PC-9 (cell line): ENCODE measurements at regions not wholly inside any gene's neighbourhood (a gene's known extent, or its start where the extent isn't known, plus 50 kb on each side); places are given as distances from the start of the nearest gene placed in this dataset.

Experiments
- BruUV-seq: library from RNA; stranded (reverse); fragments of 400-500 nt; replicated peaks from 2 replicates; lab custom pipeline; 2021; lab: Mats Ljungman, UMichigan
- CTCF ChIA-PET: fragments of 300-600 bp; sonication (Branson Sonifier 250); formaldehyde crosslinking; loops from one replicate; lab custom pipeline; 2022; ENCODE audit warnings: antibody characterized with exemption; lab: Charles Lee
- POLR2A ChIA-PET: fragments of 300-600 bp; sonication (Branson Sonifier 250); formaldehyde crosslinking; loops from one replicate; lab custom pipeline; 2022; ENCODE audit warnings: antibody characterized with exemption; ENCODE audit not compliant: unreplicated experiment; lab: Charles Lee
- DNase-seq, 2 experiments: peaks; one replicate each; pipeline versions ENCODE4 v3.0.0 to v3.0.0-alpha.2; 2015 to 2022; ENCODE audit warnings: mixed read lengths in 1 of 2
- H2AFZ ChIP-seq: fragments of 200-600 bp; sonication (generic); 2 replicates; pipeline ENCODE4 v1.8.1; 2017; ENCODE audit warnings: antibody characterized with exemption
- H3F3A ChIP-seq: fragments of 200-600 bp; sonication (generic); 2 replicates; pipeline ENCODE4 v1.8.1; 2017; ENCODE audit warnings: antibody characterized with exemption, mild to moderate bottlenecking, low read depth; ENCODE audit not compliant: insufficient read depth
- H3K27ac ChIP-seq: fragments of 200-600 bp; sonication (generic); 2 replicates; pipeline ENCODE4 v1.6.1; 2016; ENCODE audit warnings: mixed run types
- H3K27me3 ChIP-seq: fragments of 200-600 bp; sonication (generic); 2 replicates; pipeline ENCODE4 v1.6.1; 2016; ENCODE audit warnings: low read depth, mixed run types; ENCODE audit not compliant: insufficient read depth
- H3K36me3 ChIP-seq: fragments of 200-600 bp; sonication (generic); 2 replicates; pipeline ENCODE4 v1.6.1; 2016; ENCODE audit warnings: low read depth, mixed run types
- H3K4me1 ChIP-seq: fragments of 200-600 bp; sonication (generic); replicated peaks from 2 replicates; pipeline ENCODE4 v1.6.1; 2016; ENCODE audit warnings: mixed run types; ENCODE audit not compliant: insufficient read depth
- H3K4me2 ChIP-seq: fragments of 200-600 bp; sonication (generic); 2 replicates; pipeline ENCODE4 v1.6.1; 2017; ENCODE audit warnings: mixed run types
- H3K4me3 ChIP-seq: fragments of 200-600 bp; sonication (generic); 2 replicates; pipeline ENCODE4 v1.6.1; 2016; ENCODE audit warnings: mixed run types
- H3K79me2 ChIP-seq: fragments of 200-600 bp; sonication (generic); 2 replicates; pipeline ENCODE4 v1.6.1; 2017; ENCODE audit warnings: low read depth, mixed run types
- H3K9me2 ChIP-seq: fragments of 200-600 bp; sonication (generic); 2 replicates; pipeline ENCODE4 v1.8.1; 2017; ENCODE audit warnings: mild to moderate bottlenecking; ENCODE audit not compliant: insufficient read depth
- H3K9me3 ChIP-seq: fragments of 200-600 bp; sonication (generic); 2 replicates; pipeline ENCODE4 v1.8.1; 2016; ENCODE audit warnings: low read depth; ENCODE audit not compliant: insufficient read depth
- H4K20me1 ChIP-seq: fragments of 200-600 bp; sonication (generic); 2 replicates; pipeline ENCODE4 v1.8.1; 2017; ENCODE audit not compliant: insufficient read depth
- CTCF ChIP-seq: fragments of 200-600 bp; sonication (generic); conservative IDR thresholded peaks from 2 replicates; pipeline ENCODE4 v1.6.1; 2017; ENCODE audit warnings: mixed run types, antibody characterized with exemption, mild to moderate bottlenecking, moderate library complexity
- EZH2 ChIP-seq: fragments of 200-600 bp; sonication (generic); IDR thresholded peaks from 2 replicates; pipeline ENCODE4 v1.8.0; 2017; ENCODE audit warnings: antibody characterized with exemption, low read depth
- intact Hi-C: fragments of 100-400 bp; cut with micrococcal nuclease; formaldehyde crosslinking; loops from one replicate; pipeline ENCODE4 v1.10.0; 2022; ENCODE audit not compliant: unreplicated experiment

- no peaks in the 10 kb centered on the region for H3K36me3 ChIP-seq
- no peak overlapping the region for H3K4me3 ChIP-seq
- H3K27ac ChIP-seq: no peak overlapping the region
- no peak overlapping the region for H3K4me2 ChIP-seq
- intact Hi-C loops: no loop called here
- no peak for DNase-seq
- no peak for TF ChIP-seq CTCF
- no peak for TF ChIP-seq EZH2
- H3K79me2 ChIP-seq: no peaks in the 10 kb centered on the region
- no peak overlapping the region for H2AFZ ChIP-seq
- ChIA-PET CTCF (no interaction called here), POLR2A (no interaction called here)
- BruUV-seq: no TSS peak
- H3K27me3 ChIP-seq: no peaks in the 10 kb centered on the region
- peaks cover 10% of the 10 kb centered on the region for H3K4me1 ChIP-seq
- no peaks in the 10 kb centered on the region for H3K9me2 ChIP-seq
- no peaks in the 10 kb centered on the region for H4K20me1 ChIP-seq
- H3K9me3 ChIP-seq: 0 out of 2 replicates have a peak, but pooled peaks cover 3% of the 10 kb centered on the region
- H3F3A ChIP-seq: no peaks in the 10 kb centered on the region
Measured at GRCh38 chr6:119678961-119679360, 329.4 kb upstream of the MAN1A1 start.

- Histone ChIP-seq H3F3A (no peaks in the 10 kb centered on the region), H3K27ac (no peak overlapping the region), H3K36me3 (no peaks in the 10 kb centered on the region), H2AFZ (no peak overlapping the region), H3K4me2 (no peak overlapping the region), H3K9me2 (no peaks in the 10 kb centered on the region), H3K4me3 (no peak overlapping the region), H3K9me3 (0 out of 2 replicates have a peak, but pooled peaks cover 3% of the 10 kb centered on the region), H4K20me1 (no peaks in the 10 kb centered on the region), H3K27me3 (no peaks in the 10 kb centered on the region), H3K79me2 (no peaks in the 10 kb centered on the region), H3K4me1 (no peaks in the 10 kb centered on the region)
- BruUV-seq: no TSS peak
- ChIA-PET POLR2A (no interaction called here), CTCF (no interaction called here)
- no peak for TF ChIP-seq CTCF
- no peak for TF ChIP-seq EZH2
- intact Hi-C loops: no loop called here
- no peak for DNase-seq
Measured at GRCh38 chr6:119677384-119677783, 327.8 kb upstream of the MAN1A1 start.

GRCh38 chr6:119676961-119677360 lies 327.4 kb upstream of the MAN1A1 start:
- Histone ChIP-seq H3K9me2 (no peaks in the 10 kb centered on the region), H3K4me2 (no peak overlapping the region), H4K20me1 (no peaks in the 10 kb centered on the region), H3K9me3 (0 out of 2 replicates have a peak, but pooled peaks cover 3% of the 10 kb centered on the region), H3F3A (no peaks in the 10 kb centered on the region), H3K36me3 (no peaks in the 10 kb centered on the region), H2AFZ (no peak overlapping the region), H3K27me3 (no peaks in the 10 kb centered on the region), H3K79me2 (no peaks in the 10 kb centered on the region), H3K27ac (no peak overlapping the region), H3K4me3 (no peak overlapping the region), H3K4me1 (no peaks in the 10 kb centered on the region)
- intact Hi-C loops: no loop called here
- POLR2A ChIA-PET: no interaction called here
- no peak for DNase-seq
- TF ChIP-seq CTCF (no peak), EZH2 (no peak)
- no TSS peak for BruUV-seq
- CTCF ChIA-PET: no interaction called here
